HepG2 (cell line): ENCODE measurements at regions not wholly inside any gene's neighbourhood (a gene's known extent, or its start where the extent isn't known, plus 50 kb on each side); places are given as distances from the start of the nearest gene placed in this dataset.

Experiments
- ATAC-seq: fragments of 200-7000 bp; cut with Tn5 transposase; 3 replicates; pipeline ENCODE4 v1.9.1; 2020; ENCODE audit warnings: mild to moderate bottlenecking, moderate library complexity
- BruUV-seq: library from RNA; stranded (reverse); fragments of 400-500 nt; replicated peaks from 2 replicates; lab custom pipeline; 2021; lab: Mats Ljungman, UMichigan
- CTCF ChIA-PET: fragments of 300-600 bp; formaldehyde crosslinking; extraction: SDS; loops from one replicate; lab custom pipeline; 2021; ENCODE audit warnings: low total read pairs, inconsistent platforms, low intra/inter-chr PET ratio; lab: Yijun Ruan, JAX
- POLR2A ChIA-PET: fragments of 350-600 bp; sonication (Branson Sonifier 250); formaldehyde crosslinking; loops from one replicate; lab custom pipeline; 2020; ENCODE audit warnings: antibody characterized with exemption, inconsistent platforms; lab: Yijun Ruan, JAX
- DNase-seq: peaks from one replicate; pipeline ENCODE4 v3.0.0-alpha.2; 2015; ENCODE audit warnings: low spot score
- FAIRE-seq: peaks from 3 replicates; lab custom pipeline; 2011; peaks lifted over from hg19 to GRCh38; lab: Jason Lieb, UNC
- H2AFZ ChIP-seq: one replicate; pipeline ENCODE4 v1.6.1; 2011; ENCODE audit warnings: low read length, inconsistent platforms
- H3K27ac ChIP-seq: fragments of 300-600 bp; 3 replicates; pipeline ENCODE4 v1.8.0; 2011; ENCODE audit warnings: mixed run types, mild to moderate bottlenecking, mixed read lengths, low read length, inconsistent platforms; ENCODE audit not compliant: insufficient read depth; ENCODE audit errors: extremely low read length
- H3K27me3 ChIP-seq, 2 experiments: fragments of 200-600 bp in 1 of 2; 2 replicates in 1 of 2; 3 replicates in 1 of 2; pipeline versions ENCODE4 v1.6.0 to v1.8.0; 2011; ENCODE audit warnings: low read length in 2 of 2, mild to moderate bottlenecking in 2 of 2, moderate library complexity in 2 of 2, inconsistent platforms in 1 of 2; ENCODE audit not compliant: insufficient read depth in 2 of 2, control insufficient read depth in 1 of 2
- H3K36me3 ChIP-seq, 2 experiments: fragments of 200-600 bp in 1 of 2; replicated peaks in 1 of 2; 2 replicates in 1 of 2; 3 replicates in 1 of 2; pipeline versions ENCODE4 v1.5.1 to v1.8.0; 2011; ENCODE audit warnings: low read length in 2 of 2, inconsistent platforms in 1 of 2; ENCODE audit not compliant: insufficient read depth in 2 of 2, control insufficient read depth in 1 of 2
- H3K4me1 ChIP-seq: 2 replicates; pipeline ENCODE4 v1.5.1; 2012; ENCODE audit warnings: low read length, inconsistent platforms; ENCODE audit not compliant: insufficient read depth
- H3K4me2 ChIP-seq: 2 replicates; pipeline ENCODE4 v1.6.0; 2011; ENCODE audit warnings: low read depth, low read length, inconsistent platforms
- H3K4me3 ChIP-seq, 3 experiments: fragments of 200-600 bp in 1 of 3; sonication (generic), shearing (Covaris generic) in 1 of 3; replicated peaks in 1 of 3; 2 replicates each; pipeline ENCODE4 v1.5.1; 2011 to 2016; ENCODE audit warnings: low read length in 3 of 3, inconsistent platforms in 2 of 3, low read depth in 2 of 3, mild to moderate bottlenecking in 2 of 3, control low read depth in 1 of 3, mixed read lengths in 1 of 3; ENCODE audit not compliant: insufficient read depth in 1 of 3
- H3K79me2 ChIP-seq: one replicate; pipeline ENCODE4 v1.6.1; 2011; ENCODE audit warnings: low read length, inconsistent platforms; ENCODE audit not compliant: insufficient read depth
- H3K9ac ChIP-seq: 2 replicates; pipeline ENCODE4 v1.6.0; 2011; ENCODE audit warnings: mild to moderate bottlenecking, low read depth, low read length, inconsistent platforms; ENCODE audit not compliant: insufficient read depth
- H3K9me3 ChIP-seq: 2 replicates; pipeline ENCODE4 v1.5.1; 2012; ENCODE audit warnings: mild to moderate bottlenecking, low read length
- H4K20me1 ChIP-seq: 2 replicates; pipeline ENCODE4 v1.6.0; 2011; ENCODE audit warnings: inconsistent platforms, mild to moderate bottlenecking, low read length, moderate library complexity; ENCODE audit not compliant: insufficient read depth
- AGO2 ChIP-seq: fragments of 200-400 bp; formaldehyde crosslinking; optimal IDR thresholded peaks from 2 replicates; pipeline ENCODE3; 2017; ENCODE audit warnings: mild to moderate bottlenecking, low read depth, low read length, moderate library complexity
- HNRNPL ChIP-seq: fragments of 200-400 bp; formaldehyde crosslinking; IDR thresholded peaks from 2 replicates; pipeline ENCODE4 v1.6.1; 2017; ENCODE audit warnings: mild to moderate bottlenecking, low read depth, low read length
- HNRNPLL ChIP-seq: fragments of 200-400 bp; formaldehyde crosslinking; IDR thresholded peaks from 2 replicates; pipeline ENCODE4 v1.6.1; 2017; ENCODE audit warnings: mild to moderate bottlenecking, low read depth, low read length; ENCODE audit not compliant: poor library complexity, severe bottlenecking
- ZNF282 ChIP-seq: fragments of 450-650 bp; IDR thresholded peaks from 2 replicates; pipeline ENCODE4 v1.6.1; 2018; ENCODE audit not compliant: partially characterized antibody
- WGBS: methylation state at CpG from one replicate; pipeline ENCODE4 v1.1.6; 2017; ENCODE audit warnings: low lambda C conversion rate; 5-methylcytosine and 5-hydroxymethylcytosine counted together
- in situ Hi-C: cut with HindIII; loops from 2 replicates; pipeline ENCODE4 v1.10.0; 2017; ENCODE audit warnings: low pct_unique_long_range_greater_than_20kb; ENCODE audit not compliant: extremely low pct_ligation_motif_present
- intact Hi-C: fragments of 100-400 bp; cut with micrococcal nuclease; formaldehyde crosslinking; loops from one replicate; pipeline ENCODE4 v1.10.0; 2022; ENCODE audit not compliant: unreplicated experiment
- TF ChIP-seq, protein P1 (sequence below), 2 experiments: sonication (generic) in 1 of 2; formaldehyde crosslinking in 1 of 2; IDR thresholded peaks; 2 replicates each; pipeline versions ENCODE4 v1.6.1 to v1.9.0; 2014 to 2022; ENCODE audit warnings: antibody characterized with exemption in 1 of 2, borderline replicate concordance in 1 of 2, inconsistent platforms in 1 of 2, low read depth in 1 of 2, missing genetic modification reagents in 1 of 2

GRCh38 chr9:134234001-134234660 is 69.8 kb upstream of the RNU6ATAC start (continued):
- TF ChIP-seq, protein P1, sequence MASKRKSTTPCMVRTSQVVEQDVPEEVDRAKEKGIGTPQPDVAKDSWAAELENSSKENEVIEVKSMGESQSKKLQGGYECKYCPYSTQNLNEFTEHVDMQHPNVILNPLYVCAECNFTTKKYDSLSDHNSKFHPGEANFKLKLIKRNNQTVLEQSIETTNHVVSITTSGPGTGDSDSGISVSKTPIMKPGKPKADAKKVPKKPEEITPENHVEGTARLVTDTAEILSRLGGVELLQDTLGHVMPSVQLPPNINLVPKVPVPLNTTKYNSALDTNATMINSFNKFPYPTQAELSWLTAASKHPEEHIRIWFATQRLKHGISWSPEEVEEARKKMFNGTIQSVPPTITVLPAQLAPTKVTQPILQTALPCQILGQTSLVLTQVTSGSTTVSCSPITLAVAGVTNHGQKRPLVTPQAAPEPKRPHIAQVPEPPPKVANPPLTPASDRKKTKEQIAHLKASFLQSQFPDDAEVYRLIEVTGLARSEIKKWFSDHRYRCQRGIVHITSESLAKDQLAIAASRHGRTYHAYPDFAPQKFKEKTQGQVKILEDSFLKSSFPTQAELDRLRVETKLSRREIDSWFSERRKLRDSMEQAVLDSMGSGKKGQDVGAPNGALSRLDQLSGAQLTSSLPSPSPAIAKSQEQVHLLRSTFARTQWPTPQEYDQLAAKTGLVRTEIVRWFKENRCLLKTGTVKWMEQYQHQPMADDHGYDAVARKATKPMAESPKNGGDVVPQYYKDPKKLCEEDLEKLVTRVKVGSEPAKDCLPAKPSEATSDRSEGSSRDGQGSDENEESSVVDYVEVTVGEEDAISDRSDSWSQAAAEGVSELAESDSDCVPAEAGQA (IDR thresholded peaks at IDR 0.05; ENCODE audit: low read depth), result no peak
- TF ChIP-seq, protein P1 (CRISPR knock-in tag; IDR thresholded peaks at IDR 0.05; ENCODE audit: borderline replicate concordance), result no peak
- no peak for TF ChIP-seq AGO2
- TF ChIP-seq, all 625 proteins: peak for 0

- DNase-seq (no peak), FAIRE-seq (no peak), ATAC-seq (no peak)
- ChIA-PET CTCF (no interaction called here), POLR2A (no interaction called here)
- no peaks in the 10 kb centered on the region for H3K36me3 ChIP-seq
- 41% methylated on average over 10 of the region's 21 CpGs for WGBS
- no peak overlapping the region for H3K9ac ChIP-seq
- no peaks in the 10 kb centered on the region for H3K79me2 ChIP-seq
- no peaks in the 10 kb centered on the region for H3K4me1 ChIP-seq
- no peak overlapping the region for H3K4me2 ChIP-seq
- intact Hi-C loops (no loop called here), in situ Hi-C loops (no loop called here)
- no peaks in the 10 kb centered on the region for H4K20me1 ChIP-seq
- no peak overlapping the region for H2AFZ ChIP-seq
- no peak overlapping the region for H3K27ac ChIP-seq
- H3K9me3 ChIP-seq, result no peaks in the 10 kb centered on the region
- H3K27me3 ChIP-seq, result peaks cover 19 to 72% of the 10 kb centered on the region in 2 experiments
- no TSS peak for BruUV-seq
- no peak overlapping the region for H3K4me3 ChIP-seq
- TF ChIP-seq HNRNPL (0 out of 2 replicates have a peak, but pooled peaks have one; percentile 19), ZNF282 (no peak), HNRNPLL (no peak)
- TF ChIP-seq, all 625 proteins: peak for 1
Measured at GRCh38 chr9:134234687-134235359, 70.5 kb upstream of the RNU6ATAC start.
